DND-41 (cell line): ENCODE measurements at regions not wholly inside any gene's neighbourhood (a gene's known extent, or its start where the extent isn't known, plus 50 kb on each side); places are given as distances from the start of the nearest gene placed in this dataset.

Source experiments
- ATAC-seq: fragments of 200-7000 bp; cut with Tn5 transposase; 3 replicates; pipeline ENCODE4 v1.9.1; 2021; ENCODE audit warnings: low read depth; ENCODE audit not compliant: insufficient read depth
- DNase-seq: peaks from one replicate; pipeline ENCODE4 v3.0.0-alpha.2; 2020
- H2AFZ ChIP-seq: 2 replicates; pipeline ENCODE4 v1.6.0; 2012; ENCODE audit warnings: low read depth, low read length
- H3K27ac ChIP-seq: 2 replicates; pipeline ENCODE4 v1.5.1; 2012; ENCODE audit warnings: low read length, inconsistent platforms
- H3K27me3 ChIP-seq: fragments of 200-600 bp; sonication (generic); 2 replicates; pipeline ENCODE4 v1.6.0; 2012; ENCODE audit warnings: low read length, mild to moderate bottlenecking, inconsistent platforms; ENCODE audit not compliant: insufficient read depth, poor library complexity
- H3K36me3 ChIP-seq: 2 replicates; pipeline ENCODE4 v1.5.1; 2012; ENCODE audit warnings: low read length, inconsistent platforms; ENCODE audit not compliant: insufficient read depth
- H3K4me1 ChIP-seq: 2 replicates; pipeline ENCODE4 v1.5.1; 2012; ENCODE audit warnings: mild to moderate bottlenecking, low read length; ENCODE audit not compliant: insufficient read depth
- H3K4me2 ChIP-seq: 2 replicates; pipeline ENCODE4 v1.6.0; 2012; ENCODE audit warnings: mild to moderate bottlenecking, moderate library complexity, low read length, inconsistent platforms; ENCODE audit not compliant: insufficient read depth
- H3K4me3 ChIP-seq, 2 experiments: fragments of 200-600 bp in 1 of 2; shearing (Covaris generic) in 1 of 2; 2 replicates each; pipeline ENCODE4 v1.5.1; 2012 to 2016; ENCODE audit warnings: inconsistent platforms in 2 of 2, low read length in 2 of 2, mild to moderate bottlenecking in 2 of 2, low read depth in 1 of 2, moderate library complexity in 1 of 2
- H3K79me2 ChIP-seq: 2 replicates; pipeline ENCODE4 v1.6.0; 2012; ENCODE audit warnings: low read length, inconsistent platforms; ENCODE audit not compliant: insufficient read depth
- H3K9ac ChIP-seq: 2 replicates; pipeline ENCODE4 v1.6.0; 2012; ENCODE audit warnings: low read depth, mild to moderate bottlenecking, inconsistent platforms, low read length, moderate library complexity
- H3K9me3 ChIP-seq: 2 replicates; pipeline ENCODE4 v1.5.1; 2012; ENCODE audit warnings: low read length, moderate library complexity, mild to moderate bottlenecking, inconsistent platforms; ENCODE audit not compliant: insufficient read depth, severe bottlenecking
- H4K20me1 ChIP-seq: 2 replicates; pipeline ENCODE4 v1.6.0; 2012; ENCODE audit warnings: low read length; ENCODE audit not compliant: insufficient read depth
- CTCF ChIP-seq: IDR thresholded peaks from 2 replicates; pipeline ENCODE4 v1.5.1; 2012; ENCODE audit warnings: borderline replicate concordance, low read length, moderate library complexity, mild to moderate bottlenecking; ENCODE audit not compliant: poor library complexity, severe bottlenecking; ENCODE audit errors: extremely low read depth
- EZH2 ChIP-seq: IDR thresholded peaks from 3 replicates; pipeline ENCODE4 v1.6.1; 2012; ENCODE audit warnings: borderline replicate concordance, low read depth, mild to moderate bottlenecking, moderate library complexity, low read length, inconsistent platforms; ENCODE audit not compliant: severe bottlenecking

GRCh38 chrX:5250106-5250505 lies 978.6 kb downstream of the NLGN4X start:
- H3K4me2 ChIP-seq = no peak overlapping the region
- no peak overlapping the region for H3K4me3 ChIP-seq
- ATAC-seq (no peak), DNase-seq (no peak)
- H3K79me2 ChIP-seq = no peaks in the 10 kb centered on the region
- H3K9ac ChIP-seq = no peak overlapping the region
- H3K9me3 ChIP-seq = no peaks in the 10 kb centered on the region
- no peaks in the 10 kb centered on the region for H4K20me1 ChIP-seq
- H3K27me3 ChIP-seq = no peaks in the 10 kb centered on the region
- no peak overlapping the region for H3K27ac ChIP-seq
- TF ChIP-seq CTCF = no peak
- H3K36me3 ChIP-seq = no peaks in the 10 kb centered on the region
- no peak overlapping the region for H2AFZ ChIP-seq
- H3K4me1 ChIP-seq = no peaks in the 10 kb centered on the region

GRCh38 chrX:5242091-5242790 lies 986.4 kb downstream of the NLGN4X start:
- Histone ChIP-seq H3K36me3 (no peaks in the 10 kb centered on the region), H3K9ac (no peak overlapping the region), H3K27ac (no peak overlapping the region), H3K4me3 (no peak overlapping the region), H4K20me1 (no peaks in the 10 kb centered on the region), H3K4me2 (no peak overlapping the region), H3K9me3 (no peaks in the 10 kb centered on the region), H3K27me3 (no peaks in the 10 kb centered on the region), H2AFZ (no peak overlapping the region), H3K4me1 (no peaks in the 10 kb centered on the region), H3K79me2 (no peaks in the 10 kb centered on the region)
- ATAC-seq = no peak
- no peak for DNase-seq
- no peak for TF ChIP-seq EZH2
- no peak for TF ChIP-seq CTCF

GRCh38 chrX:5236749-5237148 lies 991.9 kb downstream of the NLGN4X start:
- Histone ChIP-seq H3K4me3 (no peak overlapping the region), H3K9ac (no peak overlapping the region), H3K79me2 (no peaks in the 10 kb centered on the region), H3K4me1 (no peaks in the 10 kb centered on the region), H4K20me1 (no peaks in the 10 kb centered on the region), H2AFZ (no peak overlapping the region), H3K27me3 (no peaks in the 10 kb centered on the region), H3K9me3 (no peaks in the 10 kb centered on the region), H3K4me2 (no peak overlapping the region), H3K27ac (no peak overlapping the region), H3K36me3 (no peaks in the 10 kb centered on the region)
- ATAC-seq (no peak), DNase-seq (no peak)
- TF ChIP-seq EZH2 (no peak), CTCF (no peak)

GRCh38 chrX:5236096-5236495 lies 992.6 kb downstream of the NLGN4X start:
- ATAC-seq (no peak), DNase-seq (no peak)
- Histone ChIP-seq H3K9ac (no peak overlapping the region), H3K36me3 (no peaks in the 10 kb centered on the region), H3K4me1 (no peaks in the 10 kb centered on the region), H2AFZ (no peak overlapping the region), H3K9me3 (no peaks in the 10 kb centered on the region), H3K79me2 (no peaks in the 10 kb centered on the region), H3K27me3 (no peaks in the 10 kb centered on the region), H4K20me1 (no peaks in the 10 kb centered on the region), H3K27ac (no peak overlapping the region), H3K4me2 (no peak overlapping the region), H3K4me3 (no peak overlapping the region)
- TF ChIP-seq EZH2 = no peak
- peak; percentile 41 for TF ChIP-seq CTCF
